Endodermal cell (in vitro differentiated cells): ENCODE measurements at regions not wholly inside any gene's neighbourhood (a gene's known extent, or its start where the extent isn't known, plus 50 kb on each side); places are given as distances from the start of the nearest gene placed in this dataset.

Experiments used
- DNase-seq: peaks from one replicate; pipeline ENCODE4 v3.0.0-alpha.2; 2017
- H3K27ac ChIP-seq: 2 replicates; pipeline ENCODE4 v1.5.1; 2013; ENCODE audit warnings: mild to moderate bottlenecking, low read depth, low read length, moderate library complexity
- H3K27me3 ChIP-seq: 2 replicates; pipeline ENCODE4 v1.6.1; 2013; ENCODE audit warnings: mild to moderate bottlenecking, low read length, moderate library complexity; ENCODE audit not compliant: insufficient read depth, control insufficient read depth, poor library complexity, severe bottlenecking
- H3K36me3 ChIP-seq: 2 replicates; pipeline ENCODE4 v1.7.0; 2013; ENCODE audit warnings: mild to moderate bottlenecking, low read length, moderate library complexity; ENCODE audit not compliant: control insufficient read depth, insufficient read depth
- H3K4me1 ChIP-seq: one replicate; pipeline ENCODE4 v1.7.0; 2013; ENCODE audit warnings: low read length; ENCODE audit not compliant: control insufficient read depth, insufficient read depth
- H3K4me3 ChIP-seq: 2 replicates; pipeline ENCODE4 v1.5.1; 2013; ENCODE audit warnings: mild to moderate bottlenecking, low read length, moderate library complexity
- H3K9ac ChIP-seq: 2 replicates; pipeline ENCODE4 v1.6.1; 2013; ENCODE audit warnings: mild to moderate bottlenecking, low read length, moderate library complexity; ENCODE audit not compliant: poor library complexity, severe bottlenecking; ENCODE audit errors: extremely low read depth
- H3K9me3 ChIP-seq: 2 replicates; pipeline ENCODE4 v1.6.1; 2013; ENCODE audit warnings: mild to moderate bottlenecking, low read length, moderate library complexity; ENCODE audit not compliant: control insufficient read depth
- H3K27ac Mint-ChIP-seq: 2 replicates; pipeline ENCODE4 v1.8.0; 2020; ENCODE audit warnings: mixed read lengths
- H3K27me3 Mint-ChIP-seq: 2 replicates; pipeline ENCODE4 v1.8.0; 2021; ENCODE audit warnings: mild to moderate bottlenecking, mixed read lengths; ENCODE audit not compliant: insufficient read depth
- H3K36me3 Mint-ChIP-seq: 2 replicates; pipeline ENCODE4 v1.8.0; 2020; ENCODE audit warnings: low read depth, mixed read lengths
- H3K4me1 Mint-ChIP-seq: 2 replicates; pipeline ENCODE4 v1.8.0; 2020; ENCODE audit warnings: mixed read lengths
- H3K4me3 Mint-ChIP-seq: 2 replicates; pipeline ENCODE4 v1.8.0; 2020; ENCODE audit warnings: mild to moderate bottlenecking, moderate library complexity, mixed read lengths
- H3K9me3 Mint-ChIP-seq: 2 replicates; pipeline ENCODE4 v1.8.0; 2020; ENCODE audit warnings: mild to moderate bottlenecking, mixed read lengths
- CTCF ChIP-seq: fragments of 200-600 bp; sonication (generic); conservative IDR thresholded peaks from 2 replicates; pipeline ENCODE4 v1.5.0; 2021; ENCODE audit warnings: antibody characterized with exemption, mild to moderate bottlenecking
- WGBS, 2 experiments: methylation state at CpG; one replicate each; pipeline versions ENCODE4 v1.1.5 to v1.1.7; 2013; ENCODE audit warnings: missing lambda C conversion rate in 2 of 2, mixed read lengths in 1 of 2; ENCODE audit not compliant: insufficient coverage in 1 of 2, insufficient read length in 1 of 2; 5-methylcytosine and 5-hydroxymethylcytosine counted together

GRCh38 chr4:91936311-91936710 is 367.5 kb upstream of the GRID2 start:
- peaks cover 4% of the 10 kb centered on the region for H3K4me1 ChIP-seq
- no peak overlapping the region for H3K27ac Mint-ChIP-seq
- no peak overlapping the region for H3K9ac ChIP-seq
- TF ChIP-seq CTCF = no peak
- no peak overlapping the region for H3K27ac ChIP-seq
- H3K4me3 Mint-ChIP-seq = no peak overlapping the region
- WGBS, 2 experiments = 92 to 94% methylated on average over 2 to 3 of the region's 3 CpGs
- no peaks in the 10 kb centered on the region for H3K27me3 Mint-ChIP-seq
- no peaks in the 10 kb centered on the region for H3K36me3 ChIP-seq
- H3K4me3 ChIP-seq = peak overlapping the region; percentile 66
- no peak for DNase-seq
- H3K9me3 ChIP-seq = peaks cover 52% of the 10 kb centered on the region
- peaks cover 13% of the 10 kb centered on the region for H3K36me3 Mint-ChIP-seq
- H3K27me3 ChIP-seq = no peaks in the 10 kb centered on the region
- no peaks in the 10 kb centered on the region for H3K4me1 Mint-ChIP-seq
- peaks cover 43% of the 10 kb centered on the region for H3K9me3 Mint-ChIP-seq

- no peak overlapping the region for H3K4me3 Mint-ChIP-seq
- H3K4me1 ChIP-seq = peaks cover 6% of the 10 kb centered on the region
- no peak for TF ChIP-seq CTCF
- no peaks in the 10 kb centered on the region for H3K27me3 Mint-ChIP-seq
- no peaks in the 10 kb centered on the region for H3K36me3 ChIP-seq
- no peak for DNase-seq
- no peak overlapping the region for H3K27ac Mint-ChIP-seq
- no peaks in the 10 kb centered on the region for H3K27me3 ChIP-seq
- H3K4me3 ChIP-seq = no peak overlapping the region
- H3K4me1 Mint-ChIP-seq = peaks cover 13% of the 10 kb centered on the region
- H3K36me3 Mint-ChIP-seq = no peaks in the 10 kb centered on the region
- 80 to 100% methylated on average over 1 to 2 of the region's 2 CpGs for WGBS, 2 experiments
- H3K9ac ChIP-seq = no peak overlapping the region
- peaks cover 14% of the 10 kb centered on the region for H3K9me3 ChIP-seq
- no peak overlapping the region for H3K27ac ChIP-seq
- H3K9me3 Mint-ChIP-seq = peaks cover 5% of the 10 kb centered on the region
These were observed 345.8 kb upstream of the GRID2 start for GRCh38 chr4:91957963-91958362.

GRCh38 chr4:91958596-91958995 is 345.2 kb upstream of the GRID2 start:
- H3K9me3 ChIP-seq = peaks cover 14% of the 10 kb centered on the region
- no peak overlapping the region for H3K4me3 Mint-ChIP-seq
- no peak overlapping the region for H3K4me3 ChIP-seq
- no peaks in the 10 kb centered on the region for H3K27me3 ChIP-seq
- no peak overlapping the region for H3K9ac ChIP-seq
- no peak overlapping the region for H3K27ac ChIP-seq
- WGBS, 2 experiments = 57 to 73% methylated on average over 1 to 2 of the region's 2 CpGs
- H3K9me3 Mint-ChIP-seq = peaks cover 5% of the 10 kb centered on the region
- no peak overlapping the region for H3K27ac Mint-ChIP-seq
- DNase-seq = peak; percentile 61
- no peaks in the 10 kb centered on the region for H3K36me3 ChIP-seq
- TF ChIP-seq CTCF = no peak
- peaks cover 6% of the 10 kb centered on the region for H3K4me1 ChIP-seq
- H3K36me3 Mint-ChIP-seq = no peaks in the 10 kb centered on the region
- H3K27me3 Mint-ChIP-seq = no peaks in the 10 kb centered on the region
- peaks cover 13% of the 10 kb centered on the region for H3K4me1 Mint-ChIP-seq
